ENCODE measurements at regions not wholly inside any gene's neighbourhood (a gene's known extent, or its start where the extent isn't known, plus 50 kb on each side); places are given as distances from the start of the nearest gene placed in this dataset.
"Not testable (repeated sequence)": the region's sequence is repeated elsewhere in the genome, so short reads cannot be mapped to it uniquely, and the experiment has no call there.

GRCh38 chr1:222051311-222051710 is 309.4 kb upstream of the DUSP10 start:
- TF ChIP-seq, protein P1, sequence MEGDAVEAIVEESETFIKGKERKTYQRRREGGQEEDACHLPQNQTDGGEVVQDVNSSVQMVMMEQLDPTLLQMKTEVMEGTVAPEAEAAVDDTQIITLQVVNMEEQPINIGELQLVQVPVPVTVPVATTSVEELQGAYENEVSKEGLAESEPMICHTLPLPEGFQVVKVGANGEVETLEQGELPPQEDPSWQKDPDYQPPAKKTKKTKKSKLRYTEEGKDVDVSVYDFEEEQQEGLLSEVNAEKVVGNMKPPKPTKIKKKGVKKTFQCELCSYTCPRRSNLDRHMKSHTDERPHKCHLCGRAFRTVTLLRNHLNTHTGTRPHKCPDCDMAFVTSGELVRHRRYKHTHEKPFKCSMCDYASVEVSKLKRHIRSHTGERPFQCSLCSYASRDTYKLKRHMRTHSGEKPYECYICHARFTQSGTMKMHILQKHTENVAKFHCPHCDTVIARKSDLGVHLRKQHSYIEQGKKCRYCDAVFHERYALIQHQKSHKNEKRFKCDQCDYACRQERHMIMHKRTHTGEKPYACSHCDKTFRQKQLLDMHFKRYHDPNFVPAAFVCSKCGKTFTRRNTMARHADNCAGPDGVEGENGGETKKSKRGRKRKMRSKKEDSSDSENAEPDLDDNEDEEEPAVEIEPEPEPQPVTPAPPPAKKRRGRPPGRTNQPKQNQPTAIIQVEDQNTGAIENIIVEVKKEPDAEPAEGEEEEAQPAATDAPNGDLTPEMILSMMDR (IDR thresholded peaks at IDR 0.05): not testable (repeated sequence)
- TF ChIP-seq POLR2A (IDR thresholded peaks at IDR 0.05): not testable (repeated sequence)
